Heart left ventricle (tissue), 16 donors: ENCODE measurements at regions not wholly inside any gene's neighbourhood (a gene's known extent, or its start where the extent isn't known, plus 50 kb on each side); places are given as distances from the start of the nearest gene placed in this dataset.

Source experiments
- ATAC-seq, 4 donors: fragments of 200-7000 bp; cut with Tn5 transposase; one replicate each; pipeline ENCODE4 v1.9.1; 2020 to 2022; ENCODE audit warnings: moderate library complexity in 4 of 4, mild to moderate bottlenecking in 3 of 4, moderate number of reproducible peaks in 1 of 4
- DNase-seq, 5 donors: peaks; one replicate each; pipeline ENCODE4 v3.0.0-alpha.2; 2020
- H3K27ac ChIP-seq, 12 donors: fragments of 200-600 bp; sonication (generic) in 4 of 12; one replicate each; pipeline versions ENCODE4 v1.5.0 to v1.8.0; 2016 to 2022; ENCODE audit warnings: mild to moderate bottlenecking in 2 of 12
- H3K27me3 ChIP-seq, 9 donors: fragments of 200-600 bp; sonication (generic) in 2 of 9; one replicate each; pipeline versions ENCODE4 v1.5.1 to v1.8.0; 2016 to 2022; ENCODE audit warnings: mild to moderate bottlenecking in 3 of 9
- H3K36me3 ChIP-seq, 9 donors: fragments of 200-600 bp; sonication (generic) in 2 of 9; one replicate each; pipeline versions ENCODE4 v1.5.0 to v1.8.0; 2018 to 2022; ENCODE audit warnings: mild to moderate bottlenecking in 2 of 9
- H3K4me1 ChIP-seq, 12 donors: fragments of 200-600 bp; sonication (generic) in 4 of 12; one replicate each; pipeline versions ENCODE4 v1.5.0 to v1.8.0; 2016 to 2022; ENCODE audit warnings: mild to moderate bottlenecking in 3 of 12
- H3K4me3 ChIP-seq, 12 donors: fragments of 200-600 bp; sonication (generic) in 4 of 12; one replicate each; pipeline versions ENCODE4 v1.5.0 to v1.8.0; 2017 to 2022; ENCODE audit warnings: mild to moderate bottlenecking in 9 of 12, moderate library complexity in 4 of 12
- H3K9me3 ChIP-seq, 12 donors: fragments of 200-600 bp; sonication (generic) in 4 of 12; one replicate each; pipeline versions ENCODE4 v1.5.0 to v1.8.0; 2016 to 2022; ENCODE audit warnings: mild to moderate bottlenecking in 1 of 12
- CTCF ChIP-seq, 12 donors: fragments of 200-600 bp; sonication (generic) in 4 of 12; IDR thresholded peaks; one replicate each; pipeline versions ENCODE4 v1.5.0 to v1.8.0; 2018 to 2022; ENCODE audit warnings: antibody characterized with exemption in 12 of 12, mild to moderate bottlenecking in 5 of 12
- POLR2A ChIP-seq, 2 donors: fragments of 450-650 bp; IDR thresholded peaks; one replicate each; pipeline ENCODE4 v1.6.1; 2017; ENCODE audit warnings: antibody characterized with exemption in 2 of 2, mild to moderate bottlenecking in 2 of 2, moderate library complexity in 2 of 2
- WGBS, 4 donors: extraction: QIAGEN DNeasy Blood & Tissue Kit in 2 of 4; methylation state at CpG; one replicate each; pipeline versions ENCODE4 v1.1.5 to v1.1.7; 2013 to 2018; 5-methylcytosine and 5-hydroxymethylcytosine counted together
- intact Hi-C, 10 donors: fragments of 100-400 bp; cut with DNase I; formaldehyde crosslinking; loops; one replicate each; pipeline versions ENCODE4 v1.11.1 to v1.14.2; 2022
- donor health status: ischemic (EF 13 %, LVEDD 7.1; RV severe dilation, severe dysfunction).
- donor health status: healthy with polysubstance abuse.
- donor health status: DM: no; HTN: yes; CAD: no.
- donor health status: DM: no; HTN: no; CAD: no.
- donor health status: ischemic (EF 25% LVEDD 6.9; RV normal size, moderate dysfunction).
- donor health status: ischemic (EF 25% LVEDD 5.7; RV mildly dilated, moderate dysfunction).
- donor health status: healthy.
- donor health status: DM: yes; HTN: yes; CAD: no.
- donor health status: ischemic (EF 35%, LVEDD 5.7; RV mildly dilated, moderate dysfunction).
- donor health status: nonischemic (EF 11% LVEDD 7.7; RV severe dilation, severe dysfunction).
- donor health status: DM: yes; HTN: yes; CAD: no.
- donor health status: PGD.
- donor health status: ischemic (EF 29% LVEDD 5.4; RV normal size, mild dysfunction).
- donor health status: nonischemic (EF 23%, LVEDD 6.1; RV moderate dilation, normal function).

GRCh38 chr5:28488752-28489151 is 1450.4 kb upstream of the CDH9 start:
- intact Hi-C loops: no loop called here
- H3K9me3 ChIP-seq: peaks cover 0 to 6% (median 0%) of the 10 kb centered on the region in 12 donors
- no peak for TF ChIP-seq POLR2A (IDR thresholded peaks at IDR 0.05)
- H3K4me3 ChIP-seq: no peak overlapping the region
- H3K27me3 ChIP-seq: no peaks in the 10 kb centered on the region
- 48 to 66% (median 55%) methylated on average over 2 of the region's 2 CpGs for WGBS, 4 donors
- no peak overlapping the region for H3K27ac ChIP-seq
- H3K4me1 ChIP-seq: no peaks in the 10 kb centered on the region
- no peaks in the 10 kb centered on the region for H3K36me3 ChIP-seq
- DNase-seq (no peak), ATAC-seq (no peak)

- H3K27me3 ChIP-seq: no peaks in the 10 kb centered on the region
- intact Hi-C loops: no loop called here
- no peaks in the 10 kb centered on the region for H3K4me1 ChIP-seq
- no peaks in the 10 kb centered on the region for H3K36me3 ChIP-seq
- no peak for ATAC-seq
- H3K4me3 ChIP-seq: no peak overlapping the region
- peaks cover 0 to 3% (median 0%) of the 10 kb centered on the region in 12 donors for H3K9me3 ChIP-seq
- DNase-seq: no peak
- WGBS, 4 donors: 81 to 92% (median 85%) methylated on average over 21 of the region's 21 CpGs
- TF ChIP-seq POLR2A (IDR thresholded peaks at IDR 0.05) (no peak), CTCF (IDR thresholded peaks at IDR 0.05) (no peak)
- H3K27ac ChIP-seq: no peak overlapping the region
These were observed 1445.1 kb upstream of the CDH9 start for GRCh38 chr5:28483327-28484025.

GRCh38 chr5:28473531-28474107 is 1435.2 kb upstream of the CDH9 start:
- Histone ChIP-seq H3K4me3 (no peak overlapping the region), H3K4me1 (no peaks in the 10 kb centered on the region), H3K27ac (no peak overlapping the region), H3K9me3 (no peaks in the 10 kb centered on the region), H3K27me3 (no peaks in the 10 kb centered on the region), H3K36me3 (no peaks in the 10 kb centered on the region)
- 42 to 56% (median 50%) methylated on average over 4 of the region's 4 CpGs for WGBS, 4 donors
- TF ChIP-seq POLR2A (IDR thresholded peaks at IDR 0.05) (no peak), CTCF (IDR thresholded peaks at IDR 0.05) (no peak)
- ATAC-seq (no peak), DNase-seq (no peak)
- intact Hi-C loops: no loop called here

GRCh38 chr5:28468166-28468565 is 1429.8 kb upstream of the CDH9 start:
- no peaks in the 10 kb centered on the region for H3K27me3 ChIP-seq

More at GRCh38 chr5:28468166-28468565, 1429.8 kb upstream of the CDH9 start:
- Histone ChIP-seq H3K36me3 (no peaks in the 10 kb centered on the region), H3K4me1 (no peaks in the 10 kb centered on the region), H3K9me3 (no peaks in the 10 kb centered on the region), H3K27ac (no peak overlapping the region), H3K4me3 (no peak overlapping the region)
- intact Hi-C loops: no loop called here
- TF ChIP-seq CTCF (IDR thresholded peaks at IDR 0.05): no peak
- ATAC-seq: no peak
- DNase-seq: no peak
- 32 to 41% (median 37%) methylated on average over 3 of the region's 3 CpGs for WGBS, 4 donors
